Neutrophil (primary cell): ENCODE measurements at regions not wholly inside any gene's neighbourhood (a gene's known extent, or its start where the extent isn't known, plus 50 kb on each side); places are given as distances from the start of the nearest gene placed in this dataset.

Experiments used
- H3K27ac ChIP-seq: fragments of 200-600 bp; sonication (generic); 2 replicates; pipeline ENCODE4 v1.5.1; 2016; ENCODE audit warnings: mild to moderate bottlenecking, moderate library complexity
- H3K27me3 ChIP-seq: fragments of 200-600 bp; sonication (generic); 2 replicates; pipeline ENCODE4 v1.6.0; 2016; ENCODE audit warnings: mild to moderate bottlenecking
- H3K36me3 ChIP-seq: fragments of 200-600 bp; sonication (generic); 2 replicates; pipeline ENCODE4 v1.5.1; 2017
- H3K4me1 ChIP-seq, 2 experiments: fragments of 200-600 bp in 1 of 2; sonication (generic) in 1 of 2; 1 replicate in 1 of 2; 2 replicates in 1 of 2; pipeline versions ENCODE4 v1.5.1 to v1.6.1; 2013 to 2016; ENCODE audit warnings: low read depth in 1 of 2, low read length in 1 of 2, mild to moderate bottlenecking in 1 of 2, moderate library complexity in 1 of 2; ENCODE audit not compliant: control insufficient read depth in 1 of 2, insufficient read depth in 1 of 2
- H3K4me3 ChIP-seq, 2 experiments: fragments of 200-600 bp in 1 of 2; sonication (generic) in 1 of 2; 1 replicate in 1 of 2; 2 replicates in 1 of 2; pipeline ENCODE4 v1.5.1; 2013 to 2016; ENCODE audit warnings: low read depth in 1 of 2, low read length in 1 of 2, mild to moderate bottlenecking in 1 of 2, moderate library complexity in 1 of 2
- H3K9me3 ChIP-seq: fragments of 200-600 bp; sonication (generic); 2 replicates; pipeline ENCODE4 v1.5.1; 2016
- CTCF ChIP-seq: fragments of 200-600 bp; sonication (generic); IDR thresholded peaks from 2 replicates; pipeline ENCODE4 v1.5.1; 2016; ENCODE audit warnings: antibody characterized with exemption

GRCh38 chr20:7806831-7807230, 133.4 kb downstream of the HAO1 start:
- Histone ChIP-seq H3K27me3 (peaks cover 8% of the 10 kb centered on the region), H3K4me3 (no peak overlapping the region), H3K9me3 (no peaks in the 10 kb centered on the region), H3K27ac (no peak overlapping the region), H3K4me1 (no peaks in the 10 kb centered on the region), H3K36me3 (no peaks in the 10 kb centered on the region)
- TF ChIP-seq CTCF = no peak

GRCh38 chr20:7817286-7817685, 123.0 kb downstream of the HAO1 start:
- H3K36me3 ChIP-seq = no peaks in the 10 kb centered on the region
- H3K9me3 ChIP-seq = no peaks in the 10 kb centered on the region
- H3K27ac ChIP-seq = no peak overlapping the region
- no peak for TF ChIP-seq CTCF
- no peaks in the 10 kb centered on the region for H3K27me3 ChIP-seq
- H3K4me1 ChIP-seq = no peaks in the 10 kb centered on the region
- H3K4me3 ChIP-seq = no peak overlapping the region

GRCh38 chr20:7818477-7818876, 121.8 kb downstream of the HAO1 start:
- Histone ChIP-seq H3K9me3 (no peaks in the 10 kb centered on the region), H3K36me3 (no peaks in the 10 kb centered on the region), H3K4me3 (no peak overlapping the region), H3K4me1 (no peaks in the 10 kb centered on the region), H3K27me3 (no peaks in the 10 kb centered on the region), H3K27ac (no peak overlapping the region)
- no peak for TF ChIP-seq CTCF

GRCh38 chr20:7820897-7821296, 119.4 kb downstream of the HAO1 start:
- no peak for TF ChIP-seq CTCF
- no peaks in the 10 kb centered on the region for H3K27me3 ChIP-seq
- H3K4me1 ChIP-seq = no peaks in the 10 kb centered on the region
- H3K4me3 ChIP-seq = no peak overlapping the region
- H3K9me3 ChIP-seq = no peaks in the 10 kb centered on the region
- H3K36me3 ChIP-seq = no peaks in the 10 kb centered on the region
- no peak overlapping the region for H3K27ac ChIP-seq

- Histone ChIP-seq H3K4me3 (no peak overlapping the region), H3K27me3 (no peaks in the 10 kb centered on the region), H3K9me3 (no peaks in the 10 kb centered on the region), H3K4me1 (no peaks in the 10 kb centered on the region), H3K36me3 (no peaks in the 10 kb centered on the region), H3K27ac (no peak overlapping the region)
- TF ChIP-seq CTCF = no peak
These were observed 117.5 kb downstream of the HAO1 start for GRCh38 chr20:7822772-7823171.

- Histone ChIP-seq H3K27ac (no peak overlapping the region), H3K4me1 (no peaks in the 10 kb centered on the region), H3K36me3 (no peaks in the 10 kb centered on the region), H3K4me3 (no peak overlapping the region), H3K27me3 (no peaks in the 10 kb centered on the region), H3K9me3 (no peaks in the 10 kb centered on the region)
- TF ChIP-seq CTCF = no peak
These were observed 111.8 kb downstream of the HAO1 start for GRCh38 chr20:7828437-7828836.
